Tongue (tissue), 1 donor: ENCODE measurements at regions not wholly inside any gene's neighbourhood (a gene's known extent, or its start where the extent isn't known, plus 50 kb on each side); places are given as distances from the start of the nearest gene placed in this dataset.
"Not testable (repeated sequence)": the region's sequence is repeated elsewhere in the genome, so short reads cannot be mapped to it uniquely, and the experiment has no call there.

ENCODE experiments used
- DNase-seq: peaks from one replicate; pipeline ENCODE4 v3.0.0-alpha.2; 2015

DNA sequence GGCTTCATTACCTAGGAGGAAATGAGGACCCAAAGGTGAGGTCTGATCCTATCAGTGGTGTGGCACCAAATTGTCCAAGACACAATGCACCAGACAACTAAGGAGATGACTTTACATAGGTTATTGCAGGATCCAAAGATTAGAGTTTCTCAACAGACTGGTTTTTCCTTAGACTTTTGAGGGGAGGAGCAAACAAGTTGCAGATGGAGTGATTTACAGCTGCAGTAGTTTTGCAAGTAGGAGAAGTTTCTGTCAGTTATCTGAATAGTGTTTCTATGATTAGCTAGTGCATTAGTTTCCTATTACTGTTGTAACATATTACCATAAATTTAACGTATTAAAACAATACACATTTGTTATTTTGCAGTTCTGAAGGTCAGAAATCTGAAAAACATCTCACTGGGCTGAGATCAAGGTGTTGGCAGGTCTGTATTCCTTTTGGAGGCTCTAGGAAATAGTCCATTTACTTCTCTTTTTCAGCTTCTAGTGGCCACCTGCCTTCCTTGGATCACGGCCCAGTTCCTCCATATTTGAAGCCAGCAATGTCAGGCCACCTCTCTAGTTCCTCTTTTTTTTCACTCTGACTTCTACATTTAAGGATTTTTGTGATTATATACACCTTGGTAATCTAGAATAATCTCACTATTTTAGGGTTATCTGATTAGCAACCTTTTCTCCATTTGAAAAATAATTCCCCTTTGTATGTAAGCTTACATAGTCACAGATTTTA lies 994.9 kb downstream of the REEP3 start:
- DNase-seq: peak; percentile 18

DNA sequence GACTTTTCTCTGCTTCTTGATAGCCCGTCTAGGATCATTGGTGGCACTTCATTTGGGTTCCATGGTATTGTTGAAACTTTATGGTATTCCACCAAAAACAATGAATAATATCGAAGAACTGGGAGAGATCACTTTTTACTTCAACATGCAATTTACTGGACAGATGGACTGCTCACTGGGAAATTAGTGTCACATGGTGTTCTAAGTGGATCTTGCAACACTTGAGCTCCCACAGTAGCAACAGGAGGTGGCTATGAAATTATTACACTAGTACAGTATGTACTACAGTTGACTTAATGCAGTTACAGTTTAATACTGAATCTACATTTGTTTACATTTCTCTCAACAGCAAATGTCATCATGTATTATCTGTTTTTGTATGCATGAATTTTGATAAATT lies 997.3 kb downstream of the REEP3 start:
- no peak for DNase-seq

DNA sequence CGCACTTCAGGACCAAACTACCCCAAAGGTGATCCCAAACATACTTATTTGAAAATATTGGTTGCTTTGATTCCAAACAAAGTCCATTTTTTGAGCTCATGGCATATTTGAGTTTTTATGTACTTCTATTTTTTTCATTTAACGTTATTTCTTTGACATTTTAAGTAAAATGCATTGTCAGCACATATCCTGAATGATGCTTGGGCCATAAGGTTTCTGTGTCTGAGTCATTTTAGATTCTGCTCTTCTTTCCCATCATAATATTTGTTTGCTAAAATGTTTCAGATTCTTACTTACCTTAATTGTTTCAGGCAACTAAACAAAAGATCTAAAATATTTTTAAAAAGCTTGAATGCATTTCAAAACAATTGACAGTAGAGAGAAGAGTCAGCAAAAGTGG lies 998.2 kb downstream of the REEP3 start:
- no peak for DNase-seq

DNA sequence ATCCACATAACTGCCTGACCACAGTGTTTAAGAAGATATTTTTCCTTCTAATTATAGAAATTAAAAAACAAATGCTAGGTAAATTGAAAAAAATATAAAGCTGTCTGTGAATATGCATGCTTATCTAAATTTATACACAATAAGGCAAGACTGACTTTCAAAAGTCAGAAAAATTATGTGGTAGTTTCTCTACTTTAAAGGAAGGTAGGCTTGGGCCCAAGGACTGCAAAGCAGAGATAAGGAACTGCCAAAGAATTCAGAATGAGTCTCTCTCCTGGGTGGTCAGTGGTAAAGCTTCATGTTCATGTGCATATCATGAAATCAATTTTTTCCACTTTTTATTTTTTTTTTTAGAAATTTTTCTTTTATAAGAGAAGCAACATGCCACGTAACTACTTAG lies 998.6 kb downstream of the REEP3 start:
- no peak for DNase-seq

DNA sequence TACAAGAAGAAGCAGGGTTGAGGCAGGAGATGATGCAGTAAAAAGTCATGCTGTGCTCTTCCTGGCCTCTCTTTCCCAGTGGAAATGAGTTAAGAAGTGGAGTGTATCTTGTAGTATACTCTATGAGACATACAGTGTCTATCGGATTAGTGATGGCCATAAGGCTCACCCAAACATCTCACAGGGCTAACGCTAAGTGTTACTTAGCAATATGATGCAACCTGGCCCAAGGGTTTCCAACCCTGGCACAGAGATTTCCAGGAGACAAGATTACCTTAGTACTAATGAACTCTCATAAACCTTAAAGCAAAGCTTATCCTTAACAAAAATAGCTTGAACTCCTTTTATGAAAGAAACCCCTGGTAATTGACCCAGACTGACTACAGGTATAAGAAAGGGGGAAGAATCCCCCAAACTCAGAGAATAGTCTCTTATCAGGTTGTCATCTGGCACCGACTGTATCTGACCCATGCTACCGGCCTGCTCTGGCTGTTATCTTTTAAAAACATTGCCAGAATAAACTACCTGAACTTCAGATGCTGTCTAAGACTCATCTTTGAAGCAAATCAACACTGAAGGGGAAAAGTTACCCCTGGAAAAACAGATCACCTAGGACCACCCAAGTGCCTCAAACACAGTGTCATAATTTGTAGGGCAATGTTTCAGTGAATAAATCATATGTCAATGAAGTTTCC lies 1002.0 kb downstream of the REEP3 start:
- DNase-seq: no peak

DNA sequence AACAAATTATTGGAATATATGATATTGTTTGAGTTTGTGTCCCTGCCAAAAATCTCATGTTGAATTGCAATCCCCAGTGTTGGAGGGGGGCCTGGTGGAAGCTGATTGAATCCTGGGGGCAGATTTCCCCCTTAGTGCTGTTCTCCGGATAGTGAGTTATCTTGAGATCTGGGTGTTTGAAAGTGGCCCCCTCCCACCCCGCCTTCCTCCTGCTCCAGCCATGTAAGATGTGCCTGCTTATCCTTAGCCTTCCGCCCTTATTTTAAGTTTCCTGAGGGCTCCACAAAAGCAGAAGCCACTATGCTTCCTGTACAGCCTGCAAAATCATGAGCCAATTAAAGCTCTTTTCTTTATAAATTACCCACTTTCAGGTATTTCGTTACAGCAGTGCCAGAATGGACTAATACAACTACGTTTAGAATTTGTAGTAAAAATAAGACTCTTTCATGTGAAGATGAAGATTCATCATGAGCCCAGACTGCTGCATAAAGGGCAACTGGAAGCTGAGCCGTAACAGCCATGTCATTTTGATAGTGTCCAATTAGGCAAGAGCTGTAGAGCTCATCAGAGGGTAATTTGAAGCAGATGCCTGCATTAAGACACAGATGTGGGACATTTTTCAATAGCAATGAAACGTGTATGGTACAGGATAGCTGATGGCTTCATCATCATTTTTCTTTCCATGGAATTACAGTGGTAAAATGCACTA lies 1007.2 kb downstream of the REEP3 start:
- DNase-seq: no peak

DNA sequence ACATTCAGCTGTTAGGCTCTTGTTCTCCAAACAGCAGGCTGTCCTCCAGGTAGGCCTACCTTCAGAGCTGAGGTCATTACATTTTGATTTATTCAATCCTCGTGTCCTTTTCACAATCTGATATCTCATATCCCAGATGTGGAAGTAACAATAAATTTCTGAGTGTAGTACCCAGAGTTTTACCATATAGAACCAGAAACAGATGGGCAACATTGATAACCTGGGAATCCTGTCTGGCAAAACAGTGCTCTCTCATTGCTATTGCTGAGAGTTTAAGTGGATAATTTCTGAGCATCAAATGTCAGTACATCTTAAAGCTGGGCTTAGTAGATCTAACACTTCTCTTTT lies 1007.8 kb downstream of the REEP3 start:
- no peak for DNase-seq

DNA sequence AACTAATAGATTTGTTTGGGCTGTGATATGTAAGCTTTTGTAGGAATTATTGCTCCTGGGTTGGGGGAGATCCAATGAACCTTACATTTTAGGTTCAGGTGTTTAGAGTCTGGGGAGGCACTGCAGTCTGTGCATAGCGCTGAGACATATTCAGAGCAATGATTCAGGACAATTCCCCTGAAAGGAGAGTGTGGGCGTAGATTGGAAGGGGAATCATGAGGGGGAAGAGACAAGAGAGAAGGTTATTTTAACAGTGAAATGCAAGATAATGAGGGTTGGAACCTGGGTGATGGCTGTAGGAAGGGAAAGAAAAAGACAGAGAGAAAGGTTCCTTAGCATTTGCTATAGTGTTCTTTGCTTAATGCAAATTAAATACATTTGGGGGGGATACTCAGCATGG lies 1013.4 kb downstream of the REEP3 start:
- no peak for DNase-seq

DNA sequence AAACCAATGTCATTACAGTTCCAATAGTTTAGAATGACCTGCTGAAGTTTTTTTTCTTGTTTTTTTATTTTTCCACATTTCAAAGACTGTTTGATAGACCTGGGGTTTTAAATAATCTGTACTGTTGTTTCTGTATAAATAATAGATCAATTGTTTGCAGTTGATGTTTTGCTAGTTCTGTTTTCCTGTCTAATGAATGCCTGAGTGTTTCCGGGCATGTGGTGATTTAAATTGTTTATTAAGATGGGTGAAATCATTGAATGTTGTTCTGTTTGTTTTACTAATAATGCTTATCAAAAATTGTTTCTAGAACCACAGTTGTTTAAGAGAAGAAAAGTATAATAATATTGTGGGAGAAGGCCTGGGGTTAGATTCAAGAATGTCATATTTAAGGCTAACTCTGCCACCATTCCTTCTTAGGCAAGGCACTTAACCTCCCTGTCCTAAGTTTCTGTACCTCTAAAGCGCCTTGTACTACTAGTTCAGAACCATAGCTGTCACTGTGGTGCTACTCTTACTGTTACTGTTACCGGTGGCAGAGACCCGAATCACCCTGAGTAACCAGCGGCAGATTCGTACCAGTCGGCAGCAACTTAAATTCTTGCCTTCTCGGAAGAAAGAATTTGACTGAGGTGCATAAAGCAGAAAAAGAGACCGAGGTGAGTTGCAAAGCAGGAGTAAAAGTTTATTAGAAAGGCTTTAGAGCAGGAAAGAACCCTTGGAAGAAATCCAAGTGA lies 1014.1 kb downstream of the REEP3 start:
- DNase-seq: no peak

DNA sequence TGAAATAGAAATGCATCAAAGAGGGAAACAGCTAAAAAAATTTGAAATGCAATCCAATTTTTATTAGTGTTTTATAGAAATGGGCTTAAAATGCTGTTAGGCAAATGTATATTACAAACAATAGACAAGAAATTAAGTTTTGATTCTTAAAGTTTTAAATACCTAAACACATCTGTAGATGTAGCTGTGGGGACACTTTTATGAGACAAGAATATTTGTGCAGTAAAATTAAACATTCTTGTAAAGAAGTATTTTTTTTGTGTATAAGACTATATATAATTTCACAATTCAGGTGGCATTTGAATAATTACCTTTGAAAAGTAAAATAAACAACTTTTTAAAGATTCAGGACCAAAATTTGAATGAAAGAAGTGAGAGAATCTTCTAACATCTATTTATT lies 1015.9 kb downstream of the REEP3 start:
- DNase-seq: no peak

DNA sequence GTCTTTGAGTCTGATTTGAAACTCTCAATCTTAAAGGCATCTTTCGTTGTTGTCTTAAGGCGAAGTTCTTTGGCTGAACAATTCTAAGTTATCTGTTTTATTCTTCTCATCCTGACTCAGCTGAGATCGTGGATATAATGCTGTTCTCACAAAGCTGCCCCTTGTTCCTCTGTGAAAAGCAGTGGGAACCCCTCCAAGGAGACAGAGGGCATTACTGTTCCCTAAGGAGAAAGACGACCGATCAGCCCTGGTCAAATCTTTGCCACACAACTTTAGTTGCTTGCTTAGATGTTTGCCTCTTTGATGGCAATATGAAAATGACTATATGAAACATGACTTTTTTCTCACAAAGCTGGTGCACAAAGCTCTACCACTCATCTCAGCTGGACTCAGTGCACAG lies 1016.7 kb downstream of the REEP3 start:
- DNase-seq: no peak

DNA sequence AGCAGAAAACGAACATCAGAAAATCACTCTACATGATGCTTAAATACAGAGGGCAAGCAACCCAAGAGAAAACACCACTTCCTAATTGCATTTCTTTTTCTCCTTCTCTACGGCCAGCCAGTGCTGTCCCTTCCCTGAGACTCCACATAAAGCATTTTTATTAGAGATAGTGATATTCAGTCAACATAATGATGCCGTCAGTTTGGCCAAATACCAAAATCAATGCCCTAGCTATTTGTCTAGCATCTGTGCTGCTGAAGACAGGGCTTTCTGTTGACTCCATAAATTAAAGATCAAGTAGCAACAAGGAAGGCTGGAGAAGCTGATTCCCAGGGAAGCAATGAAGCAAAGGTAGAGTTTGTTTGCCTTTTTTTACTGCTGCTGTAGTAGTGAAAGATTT lies 1024.9 kb downstream of the REEP3 start:
- no peak for DNase-seq

DNA sequence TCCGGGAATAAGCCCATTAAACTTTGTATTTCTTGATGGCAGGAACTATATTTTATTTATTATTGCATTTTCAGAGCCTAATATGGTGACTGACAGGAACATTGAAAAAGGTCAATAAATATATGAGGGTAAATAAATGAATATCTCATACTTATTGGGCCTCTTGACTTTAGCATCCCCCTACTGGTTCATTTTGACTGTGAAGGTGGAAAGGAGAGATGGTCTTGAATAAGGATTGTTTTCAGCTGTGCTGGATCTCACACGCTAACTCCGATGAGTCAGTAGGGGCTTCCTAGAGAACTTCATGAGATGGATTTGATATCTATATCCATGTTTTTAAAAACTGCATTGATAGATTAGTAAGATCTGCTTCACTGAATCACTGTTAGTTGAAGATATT lies 1026.0 kb downstream of the REEP3 start:
- DNase-seq: no peak

DNA sequence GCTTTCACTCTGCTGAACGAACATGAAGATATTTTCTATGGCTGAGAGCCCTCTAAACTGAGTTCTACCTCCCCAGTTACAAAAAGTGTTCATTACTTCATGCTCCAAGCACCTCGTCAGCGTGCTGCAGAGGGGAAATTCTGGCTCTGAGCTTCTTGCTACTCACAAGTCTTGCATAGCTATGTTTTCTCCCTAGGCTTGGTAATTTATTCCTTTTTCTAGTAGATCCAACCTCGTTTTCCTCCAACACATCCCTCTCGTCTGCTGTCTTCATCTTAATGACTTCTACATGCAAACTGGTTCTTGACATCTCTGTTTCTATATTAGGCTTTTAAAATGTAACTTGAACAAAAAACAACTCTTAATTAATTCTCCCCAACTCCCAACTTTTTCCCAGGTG lies 1034.5 kb downstream of the REEP3 start:
- no peak for DNase-seq

DNA sequence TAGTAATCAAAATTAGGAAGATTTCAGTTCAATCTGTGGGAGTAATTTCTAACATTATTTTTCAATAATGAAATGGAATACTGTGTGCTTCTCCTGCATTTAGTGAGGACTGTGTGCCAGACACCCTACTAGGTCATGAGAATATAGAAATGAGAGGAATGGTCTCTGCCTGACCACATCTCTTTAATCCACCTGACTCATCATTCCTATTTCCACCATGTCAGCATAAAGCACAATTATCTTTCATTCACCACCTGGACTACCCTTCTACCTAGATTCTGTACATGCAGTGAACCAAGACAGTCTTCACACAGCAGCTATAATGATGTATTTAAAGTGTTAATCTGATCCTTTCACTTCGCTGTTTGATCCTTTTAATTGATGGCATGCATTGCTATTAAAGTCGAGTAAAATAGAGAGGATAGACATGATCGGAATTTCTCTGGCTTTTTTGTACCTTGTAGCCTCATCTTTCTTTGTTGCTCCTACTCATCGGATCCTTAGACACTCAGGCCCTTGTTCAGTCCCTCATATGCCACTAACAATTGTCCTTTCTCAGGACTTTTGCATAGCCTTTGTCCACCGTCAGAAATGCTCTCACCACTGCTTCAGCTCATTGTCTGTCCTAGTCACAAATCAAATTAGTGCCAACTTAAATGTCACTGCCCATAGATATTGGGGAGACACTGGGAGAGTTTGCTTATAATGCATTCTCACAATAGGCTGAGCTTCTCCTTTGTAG lies 1037.1 kb downstream of the REEP3 start:
- DNase-seq: no peak

DNA sequence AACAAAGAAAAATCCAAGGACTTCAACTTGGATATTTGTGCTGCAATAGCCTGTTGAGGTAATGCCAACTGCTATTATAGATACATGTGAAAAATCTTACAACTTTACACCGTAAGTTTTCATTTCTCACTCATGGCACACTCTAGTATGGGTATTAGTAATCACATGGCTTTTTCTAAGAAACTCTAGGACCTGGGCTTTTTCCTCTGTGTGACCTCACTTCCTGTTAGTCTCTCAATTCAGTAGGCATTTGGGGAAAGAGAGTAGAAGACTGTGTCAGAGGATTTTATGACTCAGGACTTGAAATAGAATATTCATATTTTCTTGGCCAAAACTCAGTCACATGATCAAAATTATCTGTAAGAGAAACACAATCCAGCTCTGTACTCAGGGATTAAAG lies 1049.9 kb downstream of the REEP3 start:
- DNase-seq: no peak

DNA sequence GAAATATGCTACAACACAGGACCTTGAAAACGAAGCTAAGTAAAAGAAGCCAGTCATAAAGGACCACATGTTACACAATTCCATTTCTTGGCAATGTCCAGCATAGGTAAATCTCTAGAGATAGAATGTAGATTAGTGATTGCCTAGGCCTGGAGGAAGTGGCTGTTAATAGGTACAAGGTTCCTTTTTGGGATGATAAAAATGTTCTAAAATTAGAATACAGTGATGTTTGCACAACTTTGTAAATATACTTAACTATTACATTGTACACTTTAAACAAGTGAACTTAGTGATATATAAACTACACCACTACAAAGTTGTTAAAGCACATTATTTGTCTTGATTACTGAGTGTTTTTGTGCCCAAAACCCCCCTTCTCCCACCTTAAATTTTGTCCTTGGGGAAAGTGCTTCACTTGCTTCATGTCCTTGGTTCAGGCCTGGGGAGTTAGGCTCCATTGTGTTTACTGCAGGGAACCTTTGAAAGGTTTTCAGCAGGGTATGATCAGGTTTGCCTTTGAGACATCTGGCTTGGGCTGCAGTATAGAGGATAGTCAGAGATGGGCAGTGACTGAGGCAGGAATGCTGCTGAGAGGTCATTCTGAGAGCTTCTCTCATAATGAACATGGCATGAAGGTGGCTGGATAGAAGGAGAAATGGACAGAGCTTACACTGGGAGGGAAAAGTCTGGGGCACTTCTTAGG lies 1052.6 kb downstream of the REEP3 start:
- DNase-seq: no peak

DNA sequence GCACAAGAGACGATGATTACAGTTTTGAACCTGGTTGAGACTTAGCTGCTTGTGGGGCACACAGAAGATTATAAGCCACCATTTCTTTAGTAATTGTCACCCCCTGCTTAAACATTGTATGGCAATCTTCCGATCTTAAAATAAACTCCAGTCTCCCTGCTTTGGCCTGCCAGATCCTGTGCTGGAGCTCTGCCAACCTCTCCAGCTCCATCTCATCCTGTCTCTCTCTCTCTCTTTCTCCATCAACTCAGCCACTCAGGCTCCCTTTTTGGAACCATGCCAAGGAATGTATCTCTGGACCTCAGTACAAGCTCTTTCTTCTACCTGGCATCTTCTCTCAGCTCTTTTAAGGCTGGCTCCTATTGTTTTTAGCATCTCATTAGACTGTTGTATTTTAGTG lies 1053.2 kb downstream of the REEP3 start:
- peak; percentile 57 for DNase-seq

DNA sequence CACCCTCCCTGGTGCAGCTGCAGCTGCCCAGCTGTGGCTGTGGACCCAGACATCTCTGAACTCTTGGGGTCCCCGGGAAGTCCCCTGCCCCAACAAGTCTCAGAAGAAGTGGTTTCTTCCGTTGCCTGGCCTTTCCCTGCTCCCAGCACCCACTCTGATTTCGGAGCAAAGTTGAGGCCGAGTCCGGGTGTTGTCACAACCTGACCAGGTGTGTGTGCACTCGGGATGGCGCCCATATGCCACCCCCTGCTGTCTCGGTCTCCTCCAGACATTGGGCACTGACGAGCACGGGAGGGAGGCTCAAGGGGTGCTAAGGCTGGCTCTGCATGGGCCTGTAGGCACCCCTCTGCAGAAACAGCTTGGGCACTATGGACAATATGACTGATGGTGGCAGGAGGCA lies 1055.3 kb downstream of the REEP3 start:
- no peak for DNase-seq

DNA sequence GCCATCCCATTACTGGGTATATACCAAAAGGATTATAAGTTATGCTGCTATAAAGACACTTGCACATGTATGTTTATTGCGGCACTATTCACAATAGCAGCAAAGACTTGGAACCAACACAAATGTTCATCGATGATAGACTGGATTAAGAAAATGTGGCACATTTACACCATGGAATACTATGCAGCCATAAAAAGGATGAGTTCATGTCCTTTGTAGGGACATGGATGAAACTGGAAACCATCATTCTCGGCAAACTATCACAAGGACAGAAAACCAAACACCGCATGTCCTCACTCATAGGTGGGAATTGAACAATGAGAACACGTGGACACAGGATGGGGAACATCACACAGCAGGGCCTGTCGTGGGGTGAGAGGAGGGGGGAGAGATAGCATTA lies 1057.6 kb downstream of the REEP3 start:
- not testable (repeated sequence) for DNase-seq

DNA sequence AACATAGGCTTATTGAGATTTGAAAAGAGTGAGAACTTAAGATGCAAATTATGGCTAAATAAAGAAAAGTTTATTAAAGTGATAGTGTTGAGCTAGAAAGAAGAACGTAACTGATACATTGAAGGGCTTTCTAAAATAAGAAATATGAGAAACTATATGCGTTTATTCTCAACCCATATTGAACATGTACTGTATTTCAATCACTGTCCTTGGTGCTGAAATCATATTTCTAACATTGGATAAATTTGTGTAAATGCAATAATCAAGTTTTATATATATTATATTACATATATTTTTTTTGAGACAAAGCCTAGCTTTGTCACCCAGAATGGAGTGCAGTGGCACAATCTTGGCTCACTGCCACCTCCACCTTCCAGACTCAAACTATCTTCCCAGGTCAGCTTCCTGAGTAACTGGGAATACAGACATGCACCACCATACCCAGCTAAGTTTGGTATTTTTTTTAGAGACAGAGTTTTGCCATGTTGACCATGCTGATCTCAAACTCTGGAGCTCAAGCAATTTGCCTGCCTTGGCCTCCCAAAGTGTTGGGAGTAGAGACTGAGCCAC lies 1065.8 kb downstream of the REEP3 start:
- DNase-seq: peak; percentile 27
